HEK293T (cell line): ENCODE measurements at regions not wholly inside any gene's neighbourhood (a gene's known extent, or its start where the extent isn't known, plus 50 kb on each side); places are given as distances from the start of the nearest gene placed in this dataset.

Experiments used
- FOXM1 ChIP-seq: fragments of 450-650 bp; IDR thresholded peaks from 2 replicates; pipeline ENCODE4 v1.6.1; 2017; ENCODE audit warnings: mild to moderate bottlenecking, borderline replicate concordance
- SP1 ChIP-seq: fragments of 450-650 bp; IDR thresholded peaks from 2 replicates; pipeline ENCODE4 v1.6.1; 2017

- no peak for TF ChIP-seq SP1
- TF ChIP-seq FOXM1: no peak
Measured at GRCh38 chr22:47398491-47398890, 636.0 kb downstream of the TBC1D22A start.
